HFF-Myc (cell line): ENCODE measurements at regions not wholly inside any gene's neighbourhood (a gene's known extent, or its start where the extent isn't known, plus 50 kb on each side); places are given as distances from the start of the nearest gene placed in this dataset.

ENCODE experiments used
- DNase-seq: peaks from one replicate; pipeline ENCODE4 v3.0.0-alpha.2; 2011; ENCODE audit warnings: low read depth; ENCODE audit errors: extremely low read depth
- H3K4me3 ChIP-seq: replicated peaks from 2 replicates; pipeline ENCODE4 v1.5.1; 2011; ENCODE audit warnings: low read depth, mild to moderate bottlenecking, control low read depth, low read length
- CTCF ChIP-seq: IDR thresholded peaks from 2 replicates; pipeline ENCODE4 v1.5.1; 2012; ENCODE audit warnings: mild to moderate bottlenecking, low read depth, low read length, control low read depth; ENCODE audit errors: missing control alignments

- no peak for TF ChIP-seq CTCF
- DNase-seq = no peak
- no peak overlapping the region for H3K4me3 ChIP-seq
Observed at GRCh38 chr3:31302343-31302742, 230.4 kb upstream of the STT3B start.

- no peak for DNase-seq
- TF ChIP-seq CTCF = no peak
- no peak overlapping the region for H3K4me3 ChIP-seq
Observed at GRCh38 chr3:31305340-31305739, 227.4 kb upstream of the STT3B start.

- TF ChIP-seq CTCF = no peak
- DNase-seq = no peak
- H3K4me3 ChIP-seq = no peak overlapping the region
Observed at GRCh38 chr3:31307131-31307785, 225.5 kb upstream of the STT3B start.

- DNase-seq = no peak
- no peak for TF ChIP-seq CTCF
- H3K4me3 ChIP-seq = no peak overlapping the region
Observed at GRCh38 chr3:31311559-31311958, 221.2 kb upstream of the STT3B start.

- DNase-seq = no peak
- no peak for TF ChIP-seq CTCF
- no peak overlapping the region for H3K4me3 ChIP-seq
Observed at GRCh38 chr3:31312400-31312799, 220.3 kb upstream of the STT3B start.

GRCh38 chr3:31314258-31314657, 218.5 kb upstream of the STT3B start:
- DNase-seq = no peak
- TF ChIP-seq CTCF = no peak
- no peak overlapping the region for H3K4me3 ChIP-seq

- no peak overlapping the region for H3K4me3 ChIP-seq
- DNase-seq = no peak
- TF ChIP-seq CTCF = no peak
Observed at GRCh38 chr3:31319332-31319731, 213.4 kb upstream of the STT3B start.
